Activated T-cell treated with anti-CD3 and anti-CD28 coated beads, Interleukin-2, amount 50 U/mL, for 72 hours (primary cell): ENCODE measurements at regions not wholly inside any gene's neighbourhood (a gene's known extent, or its start where the extent isn't known, plus 50 kb on each side); places are given as distances from the start of the nearest gene placed in this dataset.

Source experiments
- ATAC-seq, 2 donors: fragments of 150-1000 bp; cut with Tn5 transposase; replicated peaks in 1 of 2; 2 replicates each; pipeline ENCODE4 v1.10.0; 2021; ENCODE audit warnings: moderate library complexity in 2 of 2, mild to moderate bottlenecking in 1 of 2
- DNase-seq, 2 donors: peaks; one replicate each; pipeline ENCODE4 v3.0.0; 2021 to 2022; ENCODE audit warnings: mixed read lengths in 1 of 2
- H3K27ac Mint-ChIP-seq: one replicate; pipeline ENCODE4 v1.8.0; 2022; ENCODE audit warnings: mild to moderate bottlenecking, moderate library complexity, mixed read lengths
- H3K27me3 Mint-ChIP-seq: one replicate; pipeline ENCODE4 v1.8.0; 2022; ENCODE audit warnings: low read depth, mixed read lengths
- H3K36me3 Mint-ChIP-seq, 2 donors: one replicate each; pipeline ENCODE4 v1.8.0; 2022; ENCODE audit warnings: mixed read lengths in 2 of 2, mild to moderate bottlenecking in 1 of 2; ENCODE audit not compliant: insufficient read depth in 2 of 2
- H3K4me1 Mint-ChIP-seq: one replicate; pipeline ENCODE4 v1.8.0; 2022; ENCODE audit warnings: low read depth, mixed read lengths
- H3K4me3 Mint-ChIP-seq, 2 donors: one replicate each; pipeline ENCODE4 v1.8.0; 2022; ENCODE audit warnings: mild to moderate bottlenecking in 2 of 2, mixed read lengths in 2 of 2, moderate library complexity in 2 of 2
- H3K9me3 Mint-ChIP-seq, 2 donors: one replicate each; pipeline ENCODE4 v1.8.0; 2022; ENCODE audit warnings: mixed read lengths in 2 of 2

DNA sequence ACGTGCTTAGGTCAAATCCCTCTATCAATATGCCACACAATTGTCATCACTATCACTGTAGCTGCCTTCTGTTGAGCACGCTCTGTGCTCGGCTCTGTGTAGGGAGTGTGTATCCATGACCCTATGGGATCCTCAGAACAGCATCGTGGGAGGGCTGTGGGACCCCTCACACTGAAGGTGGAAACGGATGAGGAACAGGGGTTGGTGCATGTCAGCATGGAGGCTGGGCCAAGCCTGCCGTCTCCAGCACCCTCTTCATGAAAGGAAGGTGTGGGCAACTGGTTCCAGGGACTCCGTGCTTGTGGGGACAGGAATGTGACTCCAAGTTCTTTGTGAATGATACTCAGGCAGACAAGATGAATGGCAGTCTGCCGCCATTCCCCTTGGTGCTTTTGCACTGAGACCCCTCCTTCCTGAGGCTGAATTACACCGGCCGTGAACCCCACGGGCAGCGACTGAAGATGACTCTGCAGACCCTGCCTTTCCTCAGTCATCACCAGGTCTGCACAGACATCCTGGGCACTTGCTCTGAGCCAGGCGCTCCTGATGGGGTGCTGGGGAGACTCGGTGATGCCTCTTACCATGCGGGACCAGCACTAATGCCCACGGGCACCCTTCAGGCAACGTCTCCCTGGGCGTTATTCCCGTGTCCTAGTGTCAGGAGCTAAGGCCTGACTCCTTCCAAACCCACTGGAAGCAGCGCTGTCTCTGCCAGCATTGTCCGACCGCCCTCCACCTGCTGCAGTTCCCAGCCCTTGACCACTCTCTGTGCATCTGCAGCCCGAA is 495.2 kb downstream of the TCERG1L start:
- no peaks in the 10 kb centered on the region for H3K27me3 Mint-ChIP-seq
- no peak for ATAC-seq

DNA sequence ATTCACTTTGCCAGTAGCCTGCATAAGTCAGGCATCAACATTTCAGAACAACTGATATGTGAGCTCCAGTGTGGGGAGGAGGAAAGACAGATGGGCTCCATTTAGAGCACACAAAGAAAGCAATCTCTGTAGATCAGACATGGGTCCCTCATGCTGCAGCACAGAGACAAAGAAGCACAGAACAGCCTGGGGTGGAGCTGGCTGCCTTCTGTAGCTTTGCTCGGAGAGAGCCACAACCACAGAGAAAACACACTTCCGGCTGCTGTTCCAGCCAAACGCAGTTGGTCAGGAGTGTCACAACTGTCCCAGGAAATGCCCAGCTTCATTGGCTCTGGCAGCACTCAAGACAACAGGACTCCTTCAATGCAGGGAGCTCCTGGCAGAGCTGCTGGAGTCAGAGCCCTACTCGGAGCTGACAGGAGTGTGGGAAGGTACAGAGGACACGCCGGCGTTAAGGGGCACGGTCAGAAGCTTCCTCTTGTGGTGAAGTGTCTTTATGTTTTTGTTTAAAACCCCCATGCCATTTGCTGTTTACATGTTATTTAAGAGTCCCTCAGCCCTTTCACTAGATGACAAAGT is 494.4 kb downstream of the TCERG1L start:
- Mint-ChIP-seq H3K36me3 (no peaks in the 10 kb centered on the region), H3K4me3 (no peak overlapping the region), H3K27ac (no peak overlapping the region), H3K4me1 (no peaks in the 10 kb centered on the region), H3K27me3 (no peaks in the 10 kb centered on the region), H3K9me3 (peaks cover 0 to 6% of the 10 kb centered on the region in 2 donors)
- no peak for ATAC-seq
- no peak for DNase-seq

More for the DNA sequence above, 495.2 kb downstream of the TCERG1L start:
- H3K4me3 Mint-ChIP-seq = no peak overlapping the region
- peaks cover 0 to 6% of the 10 kb centered on the region in 2 donors for H3K9me3 Mint-ChIP-seq
- DNase-seq = no peak
- H3K36me3 Mint-ChIP-seq = no peaks in the 10 kb centered on the region
- H3K27ac Mint-ChIP-seq = no peak overlapping the region
- H3K4me1 Mint-ChIP-seq = no peaks in the 10 kb centered on the region

DNA sequence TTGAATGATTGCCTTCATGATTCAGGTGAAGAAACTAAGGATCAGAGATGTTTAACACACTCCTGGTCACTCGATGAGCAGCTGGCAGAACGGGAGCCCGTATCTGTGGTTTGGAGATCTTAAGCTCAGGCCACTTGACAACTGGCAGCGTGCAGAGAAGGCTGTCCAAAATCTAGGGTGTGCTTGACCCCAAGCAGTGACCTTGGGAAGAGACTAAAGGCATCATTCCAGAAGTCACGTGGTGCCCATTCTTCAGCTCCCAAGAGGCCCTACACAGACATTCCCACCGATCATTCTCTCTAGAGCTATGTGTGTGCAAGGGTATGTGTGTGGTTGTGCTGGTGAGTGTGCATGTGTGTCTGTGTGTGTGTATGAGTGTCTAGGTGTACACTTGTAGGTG is 493.8 kb downstream of the TCERG1L start:
- no peak for ATAC-seq
- H3K9me3 Mint-ChIP-seq = peaks cover 0 to 6% of the 10 kb centered on the region in 2 donors

DNA sequence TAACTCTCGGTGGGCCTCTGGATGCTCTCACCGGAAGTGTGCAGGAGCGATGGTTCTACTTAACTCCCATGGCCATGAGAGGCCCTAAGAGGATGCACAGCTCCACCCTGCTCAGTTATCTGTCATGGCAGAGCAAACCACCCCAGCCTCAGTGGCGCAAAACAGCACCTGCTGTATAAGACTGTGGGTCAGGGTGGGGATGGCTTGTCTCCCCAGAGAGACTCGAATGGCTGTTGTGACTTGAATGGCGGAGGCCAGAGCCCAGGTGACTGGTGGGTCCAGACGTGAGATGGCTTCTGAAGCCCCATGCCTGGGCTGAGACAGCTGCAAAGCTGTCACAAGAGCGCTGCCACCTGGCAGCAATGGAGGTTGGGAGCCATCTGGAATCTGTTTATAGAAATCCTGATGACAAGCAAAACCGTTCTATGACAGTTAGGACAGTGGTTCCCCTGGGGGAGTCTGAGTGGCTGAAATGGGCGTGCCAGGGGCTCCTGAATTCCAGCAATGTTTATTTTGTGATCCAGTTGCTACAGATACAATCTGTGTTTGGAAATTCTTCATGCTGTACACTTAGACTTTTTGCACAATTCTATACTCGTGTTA is 490.5 kb downstream of the TCERG1L start:
- no peaks in the 10 kb centered on the region for H3K4me1 Mint-ChIP-seq
- H3K4me3 Mint-ChIP-seq = no peak overlapping the region
- H3K27ac Mint-ChIP-seq = no peak overlapping the region
- no peaks in the 10 kb centered on the region for H3K27me3 Mint-ChIP-seq
- peaks cover 0 to 9% of the 10 kb centered on the region in 2 donors for H3K36me3 Mint-ChIP-seq
- ATAC-seq (no peak), DNase-seq (no peak)
- H3K9me3 Mint-ChIP-seq = peaks cover 2 to 17% of the 10 kb centered on the region in 2 donors

More for the DNA sequence above, 493.8 kb downstream of the TCERG1L start:
- Mint-ChIP-seq H3K27me3 (no peaks in the 10 kb centered on the region), H3K4me3 (no peak overlapping the region), H3K36me3 (no peaks in the 10 kb centered on the region), H3K4me1 (no peaks in the 10 kb centered on the region), H3K27ac (no peak overlapping the region)
- no peak for DNase-seq

DNA sequence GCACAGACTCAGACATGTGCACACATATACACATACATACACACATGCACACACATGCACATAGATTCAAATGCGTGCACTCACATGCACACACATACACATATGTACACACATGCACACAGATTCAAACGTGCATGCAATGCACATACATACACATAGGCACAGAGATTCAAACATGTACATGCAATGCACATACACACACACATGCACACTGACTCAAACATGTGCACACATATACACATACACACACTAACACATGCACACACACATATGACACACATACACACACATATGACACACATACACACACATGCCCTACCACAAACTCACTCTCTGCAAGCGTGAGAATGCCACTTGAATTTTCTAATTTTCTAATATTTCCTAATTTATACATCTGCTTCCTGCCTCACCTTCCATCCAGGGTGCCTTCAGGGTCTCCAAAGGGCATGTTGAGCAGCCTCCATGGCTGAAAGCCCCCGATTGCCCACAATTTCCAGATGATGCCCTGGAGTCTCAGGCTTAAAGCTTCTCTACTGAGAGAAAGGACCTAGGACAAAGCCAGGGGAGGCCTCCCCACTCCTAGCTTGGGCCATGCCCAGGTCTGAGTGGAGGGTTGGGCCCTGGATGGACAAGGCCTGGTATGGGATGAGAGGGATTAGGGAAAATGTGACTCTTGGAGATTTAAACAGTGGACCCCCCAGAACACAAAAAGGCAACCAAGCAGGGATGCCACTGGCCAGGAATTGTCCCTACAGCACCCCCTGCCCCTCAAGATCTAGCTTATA is 487.1 kb downstream of the TCERG1L start:
- H3K36me3 Mint-ChIP-seq = peaks cover 0 to 11% of the 10 kb centered on the region in 2 donors
- H3K4me1 Mint-ChIP-seq = no peaks in the 10 kb centered on the region
- H3K4me3 Mint-ChIP-seq = no peak overlapping the region
- DNase-seq (no peak), ATAC-seq (no peak)
- H3K27me3 Mint-ChIP-seq = no peaks in the 10 kb centered on the region
- H3K27ac Mint-ChIP-seq = no peak overlapping the region
- H3K9me3 Mint-ChIP-seq = peaks cover 2 to 14% of the 10 kb centered on the region in 2 donors

DNA sequence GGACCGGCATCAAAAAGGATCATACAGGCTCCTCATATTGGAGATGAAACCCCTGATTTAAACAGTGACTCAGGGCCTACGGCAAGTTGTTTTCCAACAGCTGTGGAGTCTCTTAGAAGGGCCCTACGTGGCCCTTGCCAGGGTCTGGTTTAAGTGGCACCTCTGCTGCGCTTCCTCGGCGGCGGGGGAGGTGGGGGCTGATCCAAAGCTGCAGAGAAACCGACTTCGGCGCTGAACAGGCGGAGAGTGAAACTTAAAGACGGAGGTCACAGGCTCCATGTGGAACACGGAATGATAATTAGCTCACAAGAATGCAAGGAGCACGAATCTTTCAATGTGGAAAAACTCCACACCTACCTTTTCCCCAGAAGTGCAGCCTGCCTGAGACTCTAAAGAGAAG is 477.9 kb downstream of the TCERG1L start:
- H3K4me1 Mint-ChIP-seq = no peaks in the 10 kb centered on the region
- H3K27me3 Mint-ChIP-seq = no peaks in the 10 kb centered on the region

DNA sequence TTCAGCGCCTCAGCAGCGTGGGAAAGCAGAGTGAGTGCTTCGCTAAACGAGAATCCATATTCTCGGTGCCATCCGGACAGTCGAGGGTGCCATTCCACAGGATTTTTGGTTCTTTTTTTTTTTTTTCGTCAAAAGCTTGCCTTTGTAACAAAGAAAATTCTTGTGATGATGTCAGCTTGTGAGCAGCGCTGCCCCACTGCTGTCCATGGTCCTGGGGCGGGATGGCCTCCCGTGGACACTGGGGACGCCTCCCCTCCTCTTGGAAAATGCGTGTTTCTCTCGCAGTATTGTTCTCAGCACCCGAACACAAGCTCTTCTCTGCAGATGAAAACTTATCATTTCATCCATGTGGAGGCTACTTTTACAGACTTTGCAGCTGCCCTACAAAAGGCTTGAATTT is 477.4 kb downstream of the TCERG1L start:
- ATAC-seq (no peak), DNase-seq (no peak)
- H3K4me3 Mint-ChIP-seq = no peak overlapping the region
- no peaks in the 10 kb centered on the region for H3K27me3 Mint-ChIP-seq
- H3K36me3 Mint-ChIP-seq = no peaks in the 10 kb centered on the region
- no peaks in the 10 kb centered on the region for H3K9me3 Mint-ChIP-seq
- no peaks in the 10 kb centered on the region for H3K4me1 Mint-ChIP-seq
- H3K27ac Mint-ChIP-seq = no peak overlapping the region

More for the DNA sequence above, 477.9 kb downstream of the TCERG1L start:
- Mint-ChIP-seq H3K27ac (no peak overlapping the region), H3K36me3 (no peaks in the 10 kb centered on the region), H3K9me3 (no peaks in the 10 kb centered on the region), H3K4me3 (no peak overlapping the region)
- ATAC-seq (no peak), DNase-seq (no peak)

DNA sequence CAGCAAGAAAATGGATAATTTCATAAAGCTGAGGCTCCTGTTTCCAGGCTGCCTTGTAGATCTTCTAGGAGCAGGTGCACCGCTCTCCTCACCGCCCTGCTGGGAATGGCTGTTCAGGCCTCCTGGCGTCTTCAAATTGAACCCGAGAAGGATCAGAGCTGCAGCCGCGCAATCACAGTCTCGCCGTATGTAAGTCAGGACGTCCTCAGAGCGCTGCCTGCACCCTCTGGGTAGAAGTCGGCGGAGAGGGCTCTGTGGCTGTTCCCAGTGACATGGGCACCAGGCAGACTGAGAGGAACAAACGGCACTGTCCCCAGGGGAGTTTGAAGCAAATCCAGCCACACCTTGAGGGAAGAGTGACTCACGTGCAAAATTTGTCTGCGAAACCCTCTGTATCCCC is 476.9 kb downstream of the TCERG1L start:
- Mint-ChIP-seq H3K4me3 (no peak overlapping the region), H3K27ac (no peak overlapping the region), H3K9me3 (no peaks in the 10 kb centered on the region), H3K27me3 (no peaks in the 10 kb centered on the region), H3K36me3 (no peaks in the 10 kb centered on the region), H3K4me1 (no peaks in the 10 kb centered on the region)
- DNase-seq = no peak
- ATAC-seq = no peak

DNA sequence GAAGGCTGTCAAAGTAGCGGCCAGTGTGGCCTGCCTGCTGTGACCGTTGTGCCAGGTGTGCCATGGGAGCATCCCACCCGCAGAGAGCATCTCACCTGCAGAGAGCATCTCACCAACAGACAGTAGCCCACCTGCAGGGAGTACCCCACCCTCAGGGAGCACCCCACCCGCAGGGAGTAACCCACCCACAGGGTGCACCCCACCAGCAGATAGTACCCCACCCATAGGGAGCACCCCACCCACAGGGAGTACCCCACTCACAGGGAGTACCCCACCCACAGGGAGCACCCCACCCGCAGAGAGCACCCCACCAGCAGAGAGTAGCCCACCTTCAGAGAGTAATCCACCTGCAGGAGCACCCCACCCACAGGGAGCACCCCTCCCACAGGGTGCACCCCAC is 476.5 kb downstream of the TCERG1L start:
- H3K9me3 Mint-ChIP-seq = no peaks in the 10 kb centered on the region

DNA sequence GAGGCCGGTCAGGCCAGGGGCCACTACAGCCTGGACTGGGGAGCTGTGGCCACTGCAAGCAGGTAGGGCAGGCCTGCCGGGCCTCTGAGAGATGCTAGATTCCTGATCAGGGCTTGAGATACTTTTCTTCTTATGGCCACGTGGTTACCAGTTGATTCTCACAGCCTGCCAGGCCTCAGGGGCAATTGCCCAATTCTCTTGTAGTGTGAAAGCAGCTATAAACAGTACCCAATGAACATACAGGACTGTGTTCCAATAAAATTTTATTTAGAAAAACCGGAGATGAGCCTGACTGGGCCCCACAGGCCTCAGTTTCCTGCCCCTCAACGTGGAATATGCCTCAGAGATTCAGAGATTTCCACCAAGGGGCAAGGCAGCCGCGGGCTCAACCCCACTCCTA is 475.2 kb downstream of the TCERG1L start:
- no peak for ATAC-seq
- Mint-ChIP-seq H3K27ac (no peak overlapping the region), H3K4me3 (no peak overlapping the region), H3K36me3 (no peaks in the 10 kb centered on the region), H3K4me1 (no peaks in the 10 kb centered on the region), H3K27me3 (no peaks in the 10 kb centered on the region), H3K9me3 (no peaks in the 10 kb centered on the region)
- no peak for DNase-seq

More for the DNA sequence above, 476.5 kb downstream of the TCERG1L start:
- Mint-ChIP-seq H3K36me3 (no peaks in the 10 kb centered on the region), H3K4me3 (no peak overlapping the region), H3K27me3 (no peaks in the 10 kb centered on the region), H3K4me1 (no peaks in the 10 kb centered on the region), H3K27ac (no peak overlapping the region)
- ATAC-seq (no peak), DNase-seq (no peak)

DNA sequence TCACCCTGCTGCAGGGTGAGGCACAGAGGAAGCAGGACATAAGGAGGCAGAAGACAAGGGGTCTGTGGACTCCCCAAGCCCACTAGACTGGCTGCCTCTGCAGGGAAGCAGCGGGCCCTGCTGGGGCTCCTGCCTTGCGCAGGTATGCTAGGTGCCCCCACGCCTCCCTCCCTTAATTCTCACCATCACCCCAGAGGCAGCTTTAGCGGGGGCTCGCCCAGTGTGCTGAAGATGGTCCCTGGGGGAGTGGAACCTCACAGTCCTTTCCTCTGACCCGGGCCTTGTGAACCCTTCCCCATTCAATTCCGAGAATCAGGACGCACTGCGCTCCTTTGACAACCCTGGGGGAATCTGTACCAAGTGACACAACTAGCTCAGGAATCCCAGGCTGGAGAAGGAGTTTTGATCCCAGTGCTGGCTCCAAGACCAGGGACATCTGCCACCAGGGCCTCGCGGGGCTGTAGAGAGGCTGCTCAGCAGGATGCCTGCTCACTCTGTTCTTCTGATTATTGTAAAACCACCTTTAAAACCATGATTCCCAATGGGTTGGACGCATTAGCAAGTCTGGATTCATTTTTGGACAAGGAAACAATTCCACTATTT is 468.4 kb downstream of the TCERG1L start:
- no peaks in the 10 kb centered on the region for H3K36me3 Mint-ChIP-seq
- ATAC-seq (no peak), DNase-seq (no peak)
- no peaks in the 10 kb centered on the region for H3K27me3 Mint-ChIP-seq
- H3K27ac Mint-ChIP-seq = no peak overlapping the region
- H3K4me1 Mint-ChIP-seq = no peaks in the 10 kb centered on the region
- no peaks in the 10 kb centered on the region for H3K9me3 Mint-ChIP-seq
- H3K4me3 Mint-ChIP-seq = no peak overlapping the region

DNA sequence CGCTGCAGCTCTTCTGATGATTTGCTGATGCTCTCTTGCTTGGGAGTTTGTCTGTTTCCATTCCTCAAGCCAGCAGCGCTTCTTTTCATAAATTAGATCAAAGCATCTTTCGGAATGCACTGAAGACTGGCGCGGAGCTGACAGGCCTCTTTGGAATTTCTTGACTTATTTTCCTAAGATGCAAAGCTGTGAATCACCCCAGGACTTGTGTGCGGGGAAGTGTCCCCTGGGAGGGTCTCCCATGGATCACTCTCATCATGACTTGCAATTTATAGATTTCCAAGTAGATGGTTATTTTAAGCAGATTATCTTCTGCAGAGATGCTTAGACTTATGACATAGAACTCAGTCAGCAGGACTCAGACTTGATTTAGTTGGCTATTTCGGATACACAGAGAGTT is 467.2 kb downstream of the TCERG1L start:
- Mint-ChIP-seq H3K27ac (no peak overlapping the region), H3K4me3 (no peak overlapping the region)
- no peak for ATAC-seq

DNA sequence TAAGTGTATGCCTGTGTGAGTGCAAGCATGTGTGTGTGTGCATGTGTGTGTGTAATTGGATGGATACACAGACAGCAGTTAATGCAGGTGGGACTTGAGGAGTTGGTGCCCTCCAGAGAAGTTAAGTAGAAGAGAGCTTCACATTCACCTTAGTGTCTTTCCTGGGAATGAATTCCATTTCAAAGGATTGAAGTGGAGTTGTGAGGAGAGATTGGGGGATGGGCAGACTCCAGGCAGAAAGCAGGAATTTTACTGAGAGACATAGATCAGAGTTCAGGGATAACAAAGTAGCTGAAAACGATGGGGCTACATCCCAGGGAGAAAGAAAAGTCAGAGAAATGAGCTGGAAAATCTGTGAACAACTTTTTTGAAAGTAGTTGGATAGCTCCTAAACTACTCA is 464.4 kb downstream of the TCERG1L start:
- Mint-ChIP-seq H3K9me3 (peaks cover 0 to 2% of the 10 kb centered on the region in 2 donors), H3K4me3 (no peak overlapping the region), H3K27ac (no peak overlapping the region), H3K36me3 (peaks cover 0 to 1% of the 10 kb centered on the region in 2 donors), H3K27me3 (no peaks in the 10 kb centered on the region), H3K4me1 (no peaks in the 10 kb centered on the region)
- DNase-seq (no peak), ATAC-seq (no peak)

More for the DNA sequence above, 467.2 kb downstream of the TCERG1L start:
- Mint-ChIP-seq H3K4me1 (no peaks in the 10 kb centered on the region), H3K27me3 (no peaks in the 10 kb centered on the region), H3K36me3 (no peaks in the 10 kb centered on the region), H3K9me3 (no peaks in the 10 kb centered on the region)
- DNase-seq = no peak
